Islet of Langerhans (tissue), 1 donor: ENCODE measurements at regions not wholly inside any gene's neighbourhood (a gene's known extent, or its start where the extent isn't known, plus 50 kb on each side); places are given as distances from the start of the nearest gene placed in this dataset.
"Not testable (repeated sequence)": the region's sequence is repeated elsewhere in the genome, so short reads cannot be mapped to it uniquely, and the experiment has no call there.

Experiments used
- FAIRE-seq: peaks from one replicate; lab custom pipeline; 2011; peaks lifted over from hg19 to GRCh38; lab: Jason Lieb, UNC

DNA sequence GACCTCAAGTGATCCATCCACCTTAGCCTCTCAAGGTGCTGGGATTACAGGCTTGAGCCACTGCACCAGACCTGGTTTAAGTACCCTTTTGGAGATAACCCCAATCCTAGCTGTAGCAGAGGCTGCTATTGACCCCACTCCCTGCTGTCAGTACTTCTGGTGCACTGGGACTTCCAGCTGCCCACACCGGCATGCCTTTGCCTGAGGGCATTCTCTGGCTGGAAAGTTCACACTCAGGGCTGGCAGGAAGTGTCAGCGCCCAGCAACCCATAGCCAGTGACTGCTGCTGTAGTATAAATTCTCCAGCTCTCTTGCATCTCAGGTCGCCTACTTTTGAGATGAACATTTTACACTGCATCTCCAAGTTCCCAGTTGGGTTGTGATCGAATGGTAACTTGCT lies 75.3 kb downstream of the UTRN start:
- no peak for FAIRE-seq

DNA sequence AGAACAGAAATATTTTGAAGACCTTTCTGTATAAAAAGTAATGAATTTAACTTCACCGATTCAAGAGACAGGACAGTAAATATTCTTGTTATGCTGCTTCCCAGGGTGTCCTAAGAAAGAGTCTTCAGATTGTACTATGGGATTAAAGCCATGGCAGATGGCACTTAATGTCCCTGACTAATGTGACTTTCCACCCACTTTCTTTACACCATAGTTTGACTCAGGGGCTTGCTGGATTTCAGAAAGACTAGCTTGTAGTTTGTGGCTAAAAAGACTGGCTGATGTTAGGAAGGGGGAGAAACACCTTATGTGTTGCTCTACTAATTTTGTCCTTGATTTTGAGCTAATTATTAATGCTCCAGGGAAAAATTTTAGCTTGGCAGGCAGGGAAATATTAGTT lies 75.9 kb downstream of the UTRN start:
- FAIRE-seq = no peak

DNA sequence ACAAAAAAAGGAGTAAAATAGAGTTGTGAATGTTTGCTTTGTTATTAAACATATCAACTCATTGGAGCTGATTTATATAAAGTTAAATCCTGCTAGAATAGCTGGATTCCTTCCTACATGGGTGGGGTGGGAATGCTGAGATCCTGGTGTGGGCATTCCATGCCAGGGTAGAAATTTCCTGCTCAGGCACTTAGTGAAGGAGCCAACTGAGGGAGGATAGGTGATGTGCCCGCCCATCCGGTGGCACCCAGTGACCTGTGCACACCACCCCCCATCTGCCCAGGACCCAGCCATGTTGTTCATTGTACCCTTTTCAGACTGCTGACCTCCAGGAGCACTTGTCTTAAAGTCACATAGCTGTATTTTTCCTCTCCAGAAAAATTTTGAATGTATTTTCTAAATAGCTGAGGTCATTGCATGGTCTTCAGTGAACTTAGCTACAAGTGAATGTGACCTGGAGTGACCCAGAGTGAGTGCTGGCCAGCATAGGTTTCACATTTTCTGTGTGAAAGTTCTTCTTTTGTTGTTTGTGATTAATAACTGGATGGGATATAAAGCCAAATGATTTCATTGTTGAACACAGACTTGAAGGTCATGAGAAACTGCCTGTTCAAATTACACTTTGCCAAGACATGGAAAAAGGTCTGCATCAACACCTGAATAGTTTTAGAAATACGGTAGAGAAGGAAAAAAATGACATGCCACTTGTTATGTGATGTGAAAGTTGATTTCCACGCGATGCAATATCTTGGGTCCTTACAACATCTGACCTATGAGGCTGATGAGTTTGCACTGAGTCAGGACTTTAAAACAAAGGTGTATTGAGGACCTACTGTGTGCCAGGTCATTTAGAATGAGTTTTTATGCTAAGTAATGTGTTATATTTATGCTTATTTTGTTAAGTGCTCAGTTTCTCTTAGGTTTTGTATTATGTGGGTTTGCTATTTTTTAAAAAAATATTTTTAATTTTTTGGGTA lies 77.2 kb downstream of the UTRN start:
- FAIRE-seq = no peak

DNA sequence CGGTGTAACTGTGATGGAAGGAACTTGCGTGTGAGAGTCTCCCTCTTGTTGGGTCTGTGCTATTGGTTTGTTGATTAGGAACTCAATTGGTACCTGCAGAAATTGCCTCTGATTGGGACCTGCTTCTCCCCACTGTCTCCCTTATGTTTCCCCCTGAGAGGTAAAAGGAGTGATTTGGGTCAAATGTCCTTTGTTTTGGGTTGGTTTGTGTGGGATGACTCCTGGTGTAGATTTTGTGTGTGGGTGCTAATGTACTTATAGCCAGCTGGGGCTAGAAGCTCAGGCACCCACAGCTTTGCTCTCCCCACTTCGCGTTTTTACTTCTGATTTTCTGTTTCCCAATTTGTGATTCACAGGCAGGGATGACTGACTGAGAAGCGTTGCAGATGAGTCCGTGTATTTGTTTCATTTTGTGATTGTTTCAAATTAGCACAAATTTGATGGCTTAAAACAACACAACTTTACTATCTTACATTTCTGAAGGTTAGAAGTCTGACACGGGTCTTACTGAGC lies 79.1 kb downstream of the UTRN start:
- no peak for FAIRE-seq

DNA sequence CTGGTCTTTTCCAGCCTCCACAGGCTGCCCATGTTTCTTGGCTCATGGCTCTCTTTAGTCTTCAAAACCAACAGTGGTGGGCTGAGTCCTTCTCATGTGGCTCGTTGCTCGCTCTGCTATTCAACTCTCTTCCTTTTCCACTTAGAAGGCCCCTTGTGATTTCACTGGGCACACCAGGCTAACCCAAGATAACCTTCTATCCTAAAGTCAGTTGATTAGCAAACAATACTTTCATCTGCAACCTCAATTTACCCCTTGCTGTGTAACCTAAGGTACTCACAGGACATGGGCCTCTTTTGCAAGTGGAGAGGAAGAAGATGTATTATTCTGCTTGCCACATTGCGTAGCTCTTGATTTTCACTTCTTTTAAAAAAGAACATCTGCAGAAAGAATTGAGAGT lies 79.6 kb downstream of the UTRN start:
- FAIRE-seq = no peak

DNA sequence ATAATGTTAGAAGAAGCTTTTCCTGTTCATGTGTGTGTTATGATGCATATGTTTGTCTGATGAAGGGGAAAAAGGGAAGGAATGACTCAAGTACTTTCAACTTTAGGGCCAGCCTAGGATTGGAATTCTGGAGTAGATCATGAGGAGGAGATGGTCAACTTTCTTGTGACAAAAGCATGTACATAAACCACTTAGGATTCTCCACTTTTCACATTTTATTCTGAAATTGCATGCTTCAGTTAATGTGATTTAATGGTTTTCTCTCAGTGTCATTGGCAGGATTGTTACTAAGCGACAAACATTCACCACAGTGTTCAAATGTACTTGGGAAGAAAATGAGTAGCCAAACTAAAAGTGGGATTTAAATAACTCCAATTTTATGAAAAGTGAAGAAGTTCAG lies 80.1 kb downstream of the UTRN start:
- no peak for FAIRE-seq

DNA sequence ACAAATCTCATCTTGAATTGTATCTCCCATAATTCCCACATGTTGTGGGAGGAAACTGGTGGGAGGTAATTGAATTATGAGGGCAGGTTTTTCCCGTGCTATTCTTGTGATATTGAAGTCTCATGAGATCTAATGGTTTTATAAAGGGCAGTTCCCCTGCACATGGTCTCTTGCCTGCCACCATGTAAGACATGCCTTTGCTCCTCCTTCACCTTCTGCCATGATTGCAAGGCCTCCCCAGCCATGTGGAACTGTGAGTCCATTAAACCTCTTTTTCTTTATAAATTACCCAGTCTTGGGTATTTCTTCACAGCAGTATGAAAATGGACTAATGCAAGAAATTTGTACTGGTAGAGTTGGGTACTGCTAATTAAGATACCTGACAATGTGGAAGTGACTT lies 84.6 kb downstream of the UTRN start:
- not testable (repeated sequence) for FAIRE-seq

DNA sequence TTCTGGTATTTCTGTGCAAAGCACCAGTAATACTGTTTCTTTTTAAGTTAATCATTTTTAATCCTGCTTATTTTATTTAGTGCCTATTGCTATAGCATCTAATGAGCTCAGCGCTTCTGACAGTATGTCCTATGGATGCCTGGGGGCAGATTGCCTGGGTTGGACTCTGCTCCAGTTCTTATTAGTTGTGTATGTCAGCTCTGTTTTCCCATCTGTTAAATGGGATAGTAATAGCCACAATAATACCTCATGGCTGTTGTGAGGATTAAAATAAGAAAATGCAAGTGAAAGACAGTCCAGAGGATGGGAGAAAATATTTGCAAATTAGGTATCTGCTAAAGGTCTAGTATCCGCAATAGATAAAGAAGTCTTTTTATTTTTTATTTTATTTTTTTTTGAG lies 87.0 kb downstream of the UTRN start:
- FAIRE-seq = no peak

DNA sequence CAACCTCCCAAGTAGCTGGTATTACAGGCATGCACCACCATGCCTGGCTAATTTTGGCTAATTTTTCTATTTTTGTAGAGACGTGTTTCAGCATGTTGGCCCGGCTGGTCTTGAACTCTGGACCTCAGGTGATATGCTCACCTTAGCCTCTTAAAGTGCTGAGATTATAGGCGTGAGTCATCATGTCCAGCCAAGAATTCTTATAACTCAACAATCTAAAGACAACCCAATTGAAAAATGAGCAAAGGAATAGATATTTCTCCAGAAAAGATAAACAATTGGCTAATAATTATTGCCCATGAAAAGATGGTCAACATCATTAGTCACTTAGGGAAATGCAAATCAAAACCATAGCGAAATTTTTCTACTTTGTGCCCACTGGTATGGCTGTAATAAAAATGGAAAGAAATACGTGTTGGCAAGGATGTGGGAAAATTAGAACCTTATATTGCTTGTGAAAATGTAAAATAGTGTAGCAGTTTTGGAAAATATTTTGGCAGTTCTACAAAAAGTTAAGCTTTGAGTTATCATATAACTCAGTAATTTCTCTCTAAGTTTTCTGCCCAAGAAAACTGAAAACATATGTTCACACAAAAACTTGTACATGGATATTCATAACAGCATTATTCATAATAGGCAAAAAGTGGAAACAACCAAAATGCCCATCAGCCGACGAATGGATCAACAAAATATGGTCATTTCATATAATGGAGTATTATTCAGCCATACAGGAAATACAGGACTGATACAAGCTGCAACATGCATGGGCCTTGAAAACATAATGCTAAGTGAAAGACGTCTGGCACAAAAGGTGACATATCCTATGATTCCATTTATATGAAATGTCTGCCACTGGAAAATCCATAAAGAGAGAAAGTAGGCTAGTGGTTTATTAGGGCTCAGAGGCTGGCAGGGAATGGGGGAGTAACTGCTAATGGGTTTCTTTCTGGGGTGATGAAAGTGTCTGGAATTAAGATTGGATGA lies 87.8 kb downstream of the UTRN start:
- FAIRE-seq = peak; percentile 45

DNA sequence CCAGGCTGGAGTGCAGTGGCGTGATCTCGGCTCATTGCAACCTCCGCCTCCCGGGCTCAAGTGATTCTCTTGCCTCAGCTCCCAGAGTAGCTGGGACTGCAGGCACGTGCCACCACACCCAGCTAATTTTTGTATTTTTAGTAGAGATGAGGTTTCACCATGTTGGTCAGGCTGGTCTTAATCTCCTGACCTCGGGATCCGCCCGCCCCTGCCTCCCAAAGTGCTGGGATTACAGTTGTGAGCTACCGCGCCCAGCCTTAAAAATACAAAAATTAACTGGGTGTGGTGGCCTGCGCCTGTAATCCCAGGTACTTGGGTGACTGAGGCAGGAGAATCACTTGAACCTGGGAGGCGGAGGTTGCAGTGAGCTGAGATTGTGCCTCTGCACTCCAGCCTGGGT lies 89.4 kb downstream of the UTRN start:
- FAIRE-seq = not testable (repeated sequence)

DNA sequence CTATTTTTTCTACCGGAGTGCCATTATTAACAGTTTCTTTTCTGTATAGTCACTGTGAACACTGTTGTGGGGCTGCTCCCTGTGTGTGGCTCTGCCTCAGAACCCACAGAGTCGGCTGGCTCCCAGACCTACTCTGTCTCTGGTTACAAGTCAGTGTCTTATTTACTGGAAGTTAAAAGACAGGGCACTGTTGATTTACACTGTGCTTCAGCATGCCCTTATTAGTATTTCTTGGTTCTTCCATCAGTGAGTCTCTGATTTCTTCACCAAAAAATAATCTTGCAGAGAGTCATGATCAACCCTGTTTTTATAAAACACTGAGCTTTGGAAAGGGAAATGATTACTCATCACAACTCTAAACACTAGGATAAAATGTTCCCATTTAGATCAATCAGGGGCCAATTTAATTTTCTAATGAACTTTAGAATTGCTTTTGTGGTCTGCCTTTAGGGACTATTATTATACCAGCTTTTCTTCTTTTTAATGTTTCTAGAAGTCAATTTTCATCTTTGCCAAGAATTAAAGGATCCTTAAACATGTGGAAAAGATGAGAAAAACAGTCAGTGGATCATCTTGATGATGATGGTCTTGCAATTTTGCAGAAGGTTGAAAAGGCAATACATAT lies 92.6 kb downstream of the UTRN start:
- peak; percentile 21 for FAIRE-seq

DNA sequence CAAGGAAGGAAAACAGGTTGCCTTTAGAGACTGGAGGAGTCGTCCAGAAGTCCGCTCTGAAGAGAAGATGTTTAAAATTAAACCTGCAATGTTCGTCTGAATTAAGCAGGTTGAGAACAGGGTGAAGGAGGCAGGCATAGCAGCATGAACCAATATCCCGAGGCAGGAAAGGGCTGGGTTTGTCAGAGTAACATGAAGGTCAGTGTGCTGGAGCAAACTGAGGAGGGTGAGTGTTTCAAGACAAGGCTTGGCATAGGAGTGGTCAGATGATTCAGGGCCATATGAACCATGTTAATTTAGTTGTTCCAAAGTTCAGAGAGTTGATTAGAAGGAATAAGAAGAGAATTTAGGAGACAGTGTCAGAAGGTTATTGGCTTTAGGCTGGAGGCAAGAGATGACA lies 93.3 kb downstream of the UTRN start:
- FAIRE-seq = no peak

DNA sequence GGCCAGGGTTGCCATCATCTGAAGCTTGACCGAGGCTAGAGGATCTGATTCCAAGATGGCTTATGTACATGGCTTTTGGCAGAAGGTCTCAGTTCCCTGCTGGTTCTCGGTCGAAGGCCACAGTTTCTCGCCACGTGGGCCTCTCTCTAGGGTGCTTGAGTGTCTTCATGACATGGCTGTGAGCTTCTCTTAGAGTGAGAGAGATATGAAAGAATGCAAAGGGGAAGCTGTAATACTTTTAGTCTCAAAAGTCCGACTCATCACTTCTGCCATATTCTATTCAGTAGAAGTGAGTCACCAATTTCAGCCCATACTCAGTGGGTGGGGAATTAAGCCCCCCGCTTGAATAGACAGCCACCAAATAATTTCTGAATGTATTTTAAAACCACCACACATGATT lies 94.2 kb downstream of the UTRN start:
- no peak for FAIRE-seq

DNA sequence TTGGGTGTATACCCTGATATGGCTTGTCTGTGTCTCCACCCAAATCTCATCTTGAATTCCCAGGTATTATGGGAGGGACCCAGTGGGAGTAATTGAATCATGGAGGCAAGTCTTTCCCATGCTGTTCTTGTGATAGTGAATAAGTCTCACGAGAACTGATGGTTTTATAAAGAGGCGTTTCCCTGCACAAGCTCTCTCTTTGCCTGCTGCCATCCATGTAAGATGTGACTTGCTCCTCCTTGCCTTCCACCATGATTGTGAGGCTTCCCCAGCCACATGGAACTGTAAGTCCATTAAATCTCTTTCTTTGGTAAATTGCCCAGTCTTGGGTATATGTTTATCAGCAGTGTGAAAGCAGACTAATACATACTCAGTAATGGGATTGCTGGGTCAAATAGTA lies 96.4 kb downstream of the UTRN start:
- not testable (repeated sequence) for FAIRE-seq

DNA sequence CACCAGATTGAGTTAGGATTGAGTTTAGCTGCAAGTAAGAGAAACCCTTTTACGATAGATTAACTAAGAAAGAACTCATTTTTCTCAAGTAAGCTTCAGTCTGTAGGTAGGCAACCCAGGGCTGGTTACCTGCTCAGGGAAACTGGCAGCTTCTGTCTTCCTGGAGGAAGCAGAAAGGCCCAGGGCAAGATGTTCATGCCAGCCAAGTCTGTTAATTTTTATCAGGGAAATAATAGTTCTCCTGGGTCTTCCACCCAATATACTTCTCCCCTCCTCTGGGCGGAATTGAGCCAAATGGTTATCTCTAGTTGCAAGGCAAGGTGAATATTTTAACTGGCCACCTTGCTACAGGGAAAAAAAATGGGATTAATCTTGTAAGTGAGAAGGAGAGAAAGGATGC lies 98.2 kb downstream of the UTRN start:
- FAIRE-seq = no peak

DNA sequence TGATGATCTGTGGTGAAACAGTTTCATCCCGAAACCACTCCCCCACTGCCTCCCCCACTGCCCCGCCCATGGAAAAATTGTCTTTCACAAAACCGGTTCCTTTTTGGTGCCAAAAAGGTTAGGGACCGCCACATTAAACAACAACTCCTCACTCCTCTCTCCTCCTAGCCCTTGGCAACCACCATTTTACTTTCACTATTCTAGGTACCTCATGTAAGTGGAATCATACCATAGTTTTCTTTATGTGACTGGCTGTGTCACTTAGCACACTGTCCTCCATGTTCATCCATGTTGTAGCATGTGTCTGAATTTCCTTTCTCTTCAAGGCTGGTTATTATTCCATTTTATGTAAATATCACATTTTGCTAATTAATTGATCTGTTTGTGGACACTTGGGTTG lies 99.3 kb downstream of the UTRN start:
- no peak for FAIRE-seq

DNA sequence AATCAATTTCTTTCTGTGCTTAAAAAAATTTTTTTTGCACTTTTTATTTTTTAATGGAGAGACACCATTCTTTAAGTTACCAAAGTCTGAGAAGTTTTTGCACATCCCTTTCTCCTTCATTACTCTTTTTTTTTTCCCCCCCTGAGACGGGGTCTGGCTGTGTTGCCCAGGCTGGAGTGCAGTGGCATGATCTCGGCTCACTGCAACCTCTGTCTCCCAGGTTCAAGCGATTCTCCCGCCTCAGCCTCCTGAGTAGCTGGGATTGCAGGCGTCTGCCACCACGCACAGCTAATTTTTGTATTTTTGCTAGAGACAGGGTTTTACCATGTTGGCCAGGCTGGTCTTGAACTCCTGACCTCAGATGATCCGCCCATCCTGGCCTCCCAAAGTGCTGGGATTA lies 104.3 kb downstream of the UTRN start:
- FAIRE-seq = not testable (repeated sequence)

DNA sequence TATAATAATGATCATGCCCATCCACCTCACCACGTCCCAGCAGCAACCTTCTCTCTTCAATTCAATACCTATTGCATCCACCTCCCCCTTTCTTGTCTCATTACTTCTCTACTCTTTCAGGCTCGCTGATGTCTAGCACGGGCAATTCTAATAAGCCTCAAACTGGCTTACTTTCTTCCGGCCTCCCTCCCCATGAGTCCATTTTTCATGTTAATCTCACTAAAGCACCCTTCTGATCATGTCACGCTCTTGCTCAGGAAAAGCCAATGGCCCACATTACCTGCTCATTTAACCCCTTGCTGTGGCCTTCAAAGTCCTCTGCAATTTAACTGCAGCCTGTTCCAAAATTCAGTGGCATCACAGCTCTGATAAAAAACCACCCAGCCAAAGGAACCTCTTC lies 105.1 kb downstream of the UTRN start:
- no peak for FAIRE-seq

DNA sequence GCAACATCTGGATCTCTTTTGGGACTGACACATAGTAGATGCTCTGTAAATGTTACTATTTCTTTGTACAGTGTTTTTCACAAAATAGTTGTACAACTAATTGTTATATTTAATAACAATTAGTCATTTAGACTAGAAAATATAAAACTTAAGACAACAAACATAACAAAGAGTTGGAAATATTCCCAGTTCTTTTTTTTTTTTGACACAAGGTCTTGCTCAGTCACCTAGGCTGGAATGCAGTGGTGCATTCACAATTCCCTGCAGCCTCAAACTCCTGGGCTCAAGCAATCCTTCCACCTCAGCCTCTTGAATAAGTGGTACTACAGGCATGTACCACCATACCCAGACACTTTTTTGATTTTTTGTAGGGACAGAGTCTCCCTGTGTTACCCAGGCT lies 105.8 kb downstream of the UTRN start:
- no peak for FAIRE-seq

DNA sequence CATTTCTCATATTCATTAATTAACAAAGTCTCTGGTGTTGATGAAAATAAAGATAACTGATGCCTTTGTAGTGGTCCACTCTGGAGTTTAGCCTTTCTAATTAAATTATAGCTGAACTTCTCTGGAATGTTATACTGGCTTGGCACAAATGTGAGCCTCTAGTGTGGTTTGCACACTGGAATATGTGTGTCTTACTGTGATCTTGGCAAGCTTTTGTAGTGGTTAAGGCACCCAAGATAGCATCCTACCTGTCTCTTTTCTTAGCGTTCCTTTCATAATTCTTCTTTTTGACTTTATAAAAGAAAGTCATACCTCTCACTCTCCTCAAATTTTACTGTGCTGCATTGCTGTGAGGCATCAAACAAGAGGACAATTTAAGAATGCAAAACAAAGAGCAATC lies 107.4 kb downstream of the UTRN start:
- no peak for FAIRE-seq

DNA sequence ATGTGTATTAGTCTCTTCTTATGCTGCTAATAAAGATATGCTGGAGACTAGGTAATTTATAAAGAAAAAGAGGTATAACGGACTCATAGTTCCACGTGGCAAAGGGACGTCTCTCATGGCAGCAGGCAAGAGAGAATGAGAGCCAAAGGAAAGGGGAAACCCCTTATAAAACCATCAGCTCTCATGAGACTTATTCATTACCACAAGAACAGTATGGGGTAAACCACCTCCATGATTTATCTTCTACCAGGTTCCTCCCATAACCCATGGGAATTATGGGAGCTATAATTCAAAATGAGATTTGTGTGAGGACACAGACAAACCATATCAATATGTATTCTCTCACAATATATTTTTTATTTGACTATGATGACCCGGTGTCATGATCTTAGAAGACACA lies 109.1 kb downstream of the UTRN start:
- FAIRE-seq = no peak

DNA sequence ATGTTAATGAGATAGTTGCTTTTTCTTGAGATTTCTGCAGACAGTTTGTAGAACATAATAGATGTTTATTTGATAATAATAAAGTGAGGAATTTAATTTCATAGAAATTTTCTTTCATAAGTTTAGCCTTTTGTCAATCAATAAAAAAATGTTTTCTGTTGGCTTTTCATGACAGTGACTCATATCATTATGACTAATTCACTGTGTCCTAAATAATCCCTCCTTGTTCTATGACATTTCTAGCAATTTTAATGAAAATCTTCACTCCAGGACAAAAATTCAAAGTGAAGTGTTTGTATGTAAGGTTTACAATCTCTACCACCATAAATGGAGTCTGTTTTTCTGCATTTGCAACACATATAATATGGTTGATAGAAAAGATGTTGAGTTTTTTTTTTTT lies 109.9 kb downstream of the UTRN start:
- no peak for FAIRE-seq
